ENCODE measurements at regions not wholly inside any gene's neighbourhood (a gene's known extent, or its start where the extent isn't known, plus 50 kb on each side); places are given as distances from the start of the nearest gene placed in this dataset.

- DNase-seq (ENCODE audit: low read depth, low spot score) (no peak), ATAC-seq (no peak)
- TF ChIP-seq TCF7L2 (IDR thresholded peaks at IDR 0.05; ENCODE audit: borderline replicate concordance, extremely low read depth, insufficient read depth, insufficient read length), result no peak
- TF ChIP-seq SRF (IDR thresholded peaks at IDR 0.05; ENCODE audit: low read depth), result no peak
- no peak for TF ChIP-seq ELF1 (IDR thresholded peaks at IDR 0.05; ENCODE audit: borderline replicate concordance, low read depth)
- no peak for TF ChIP-seq ATF3 (IDR thresholded peaks at IDR 0.05)
- TF ChIP-seq RAD21 (IDR thresholded peaks at IDR 0.05; ENCODE audit: low read depth), result no peak
- TF ChIP-seq REST (IDR thresholded peaks at IDR 0.05; ENCODE audit: low read depth), result no peak
- no peaks in the 10 kb centered on the region for H3K9me2 ChIP-seq (ENCODE audit: insufficient read depth)
- no peak overlapping the region for H3K4me3 ChIP-seq (replicated peaks in 1 of 2; ENCODE audit: low read depth in 1 of 2, low read length in 2 of 2)
- H3K36me3 ChIP-seq (ENCODE audit: control insufficient read depth in 1 of 2, insufficient read depth in 2 of 2, low read length in 2 of 2), result no peaks in the 10 kb centered on the region
- no peak overlapping the region for H2AFZ ChIP-seq (ENCODE audit: low read depth, low read length, poor library complexity, severe bottlenecking)
- intact Hi-C loops (cut with micrococcal nuclease), result no loop called here
- H3K9me3 ChIP-seq (ENCODE audit: control insufficient read depth in 1 of 2, insufficient read depth in 1 of 2, low read depth in 1 of 2, low read length in 2 of 2), result no peaks in the 10 kb centered on the region
- no peak overlapping the region for H3K27ac ChIP-seq (ENCODE audit: low read depth, low read length)
- no peaks in the 10 kb centered on the region for H4K20me1 ChIP-seq (ENCODE audit: insufficient read depth)
- CTCF ChIA-PET, result no interaction called here
- POLR2A ChIA-PET, result no interaction called here
- H3K27me3 ChIP-seq (ENCODE audit: insufficient read depth, low read length), result peaks cover 3% of the 10 kb centered on the region; the same call in 1 of the 2 replicates
- no peaks in the 10 kb centered on the region for H3K4me1 ChIP-seq (ENCODE audit: control insufficient read depth in 1 of 2, insufficient read depth in 2 of 2, low read length in 2 of 2)
- no peaks in the 10 kb centered on the region for H3K79me2 ChIP-seq (ENCODE audit: insufficient read depth, low read length)
- RAD21 ChIA-PET (ENCODE audit: low non-redundant PET in 1 of 2, low total read pairs in 2 of 2, uncharacterized antibody in 2 of 2, unreplicated experiment in 2 of 2), result no interaction called here
- H3K9ac ChIP-seq (ENCODE audit: low read length), result no peak overlapping the region
- BruUV-seq (replicated peaks), result no TSS peak
- H3K4me2 ChIP-seq (ENCODE audit: low read length), result no peak overlapping the region
Observed at GRCh38 chr18:76765649-76766048, 56.7 kb upstream of the ZNF236 start.

Data from HCT116 (cell line).